ENCODE measurements at regions not wholly inside any gene's neighbourhood (a gene's known extent, or its start where the extent isn't known, plus 50 kb on each side); places are given as distances from the start of the nearest gene placed in this dataset.

GRCh38 chr5:87164409-87164808 is 103.3 kb upstream of the RASA1 start:
- no peak for TF ChIP-seq EZH2 (IDR thresholded peaks at IDR 0.05; ENCODE audit: borderline replicate concordance, insufficient read depth, low read depth, low read length, poor library complexity, severe bottlenecking)
- TF ChIP-seq CTCF (IDR thresholded peaks at IDR 0.05) = no peak

Data from B cell (primary cell).